ENCODE measurements at regions not wholly inside any gene's neighbourhood (a gene's known extent, or its start where the extent isn't known, plus 50 kb on each side); places are given as distances from the start of the nearest gene placed in this dataset.
"Not testable (repeated sequence)": the region's sequence is repeated elsewhere in the genome, so short reads cannot be mapped to it uniquely, and the experiment has no call there.

DNA sequence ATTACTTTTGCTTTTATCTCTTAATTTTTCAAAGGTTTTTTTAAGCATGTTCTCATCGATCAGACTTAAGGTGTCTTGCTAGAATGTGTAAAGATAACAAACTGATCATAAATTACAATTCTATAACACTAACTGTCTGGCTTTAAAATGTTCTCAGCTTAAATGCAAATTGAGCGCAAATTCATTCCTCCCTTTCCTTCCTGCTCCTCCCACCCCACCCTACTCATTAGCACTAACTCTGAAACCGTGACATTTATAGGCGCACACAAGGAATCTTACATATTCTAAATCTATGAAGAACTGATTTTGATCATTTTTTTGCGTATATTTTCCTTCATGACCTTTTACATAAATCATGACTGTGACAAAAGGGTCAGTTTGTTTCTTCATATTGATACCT lies 590.0 kb upstream of the DIAPH2 start:
- H3K4me1 Mint-ChIP-seq (ENCODE audit: low read depth) = no peaks in the 10 kb centered on the region
- no peak for DNase-seq (ENCODE audit: low spot score)
- H3K36me3 Mint-ChIP-seq (ENCODE audit: low read depth) = no peaks in the 10 kb centered on the region
- no peak overlapping the region for H3K27ac Mint-ChIP-seq (ENCODE audit: unreplicated experiment)
- H3K9me3 Mint-ChIP-seq (ENCODE audit: low read depth) = peaks cover 25% of the 10 kb centered on the region
- no peak overlapping the region for H3K4me3 Mint-ChIP-seq (ENCODE audit: unreplicated experiment)
- TF ChIP-seq, protein P1, sequence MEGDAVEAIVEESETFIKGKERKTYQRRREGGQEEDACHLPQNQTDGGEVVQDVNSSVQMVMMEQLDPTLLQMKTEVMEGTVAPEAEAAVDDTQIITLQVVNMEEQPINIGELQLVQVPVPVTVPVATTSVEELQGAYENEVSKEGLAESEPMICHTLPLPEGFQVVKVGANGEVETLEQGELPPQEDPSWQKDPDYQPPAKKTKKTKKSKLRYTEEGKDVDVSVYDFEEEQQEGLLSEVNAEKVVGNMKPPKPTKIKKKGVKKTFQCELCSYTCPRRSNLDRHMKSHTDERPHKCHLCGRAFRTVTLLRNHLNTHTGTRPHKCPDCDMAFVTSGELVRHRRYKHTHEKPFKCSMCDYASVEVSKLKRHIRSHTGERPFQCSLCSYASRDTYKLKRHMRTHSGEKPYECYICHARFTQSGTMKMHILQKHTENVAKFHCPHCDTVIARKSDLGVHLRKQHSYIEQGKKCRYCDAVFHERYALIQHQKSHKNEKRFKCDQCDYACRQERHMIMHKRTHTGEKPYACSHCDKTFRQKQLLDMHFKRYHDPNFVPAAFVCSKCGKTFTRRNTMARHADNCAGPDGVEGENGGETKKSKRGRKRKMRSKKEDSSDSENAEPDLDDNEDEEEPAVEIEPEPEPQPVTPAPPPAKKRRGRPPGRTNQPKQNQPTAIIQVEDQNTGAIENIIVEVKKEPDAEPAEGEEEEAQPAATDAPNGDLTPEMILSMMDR (IDR thresholded peaks at IDR 0.05) = no peak
- H3K27me3 Mint-ChIP-seq (ENCODE audit: low read depth) = no peaks in the 10 kb centered on the region

DNA sequence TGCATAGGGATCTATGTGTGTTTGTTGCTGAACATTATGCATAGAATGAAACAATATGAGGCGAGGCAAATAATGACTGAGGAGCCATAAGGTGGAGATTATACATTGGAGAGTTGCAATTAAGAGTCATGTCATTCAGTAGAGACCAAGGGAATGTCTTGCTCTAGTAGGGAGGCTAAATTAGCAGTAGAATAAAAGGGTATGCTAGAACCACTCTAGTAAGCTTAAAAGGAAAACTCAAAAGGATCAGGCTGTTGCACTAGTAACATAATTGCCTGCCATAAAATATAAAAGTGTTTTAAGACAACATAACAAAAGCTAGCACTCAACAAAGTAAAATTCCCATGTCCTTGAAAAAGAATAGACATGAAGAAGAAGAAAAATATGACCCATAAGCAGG lies 586.2 kb upstream of the DIAPH2 start:
- H3K27me3 Mint-ChIP-seq (ENCODE audit: low read depth) = no peaks in the 10 kb centered on the region
- no peak overlapping the region for H3K27ac Mint-ChIP-seq (ENCODE audit: unreplicated experiment)
- no peaks in the 10 kb centered on the region for H3K36me3 Mint-ChIP-seq (ENCODE audit: low read depth)
- TF ChIP-seq, protein P1 (IDR thresholded peaks at IDR 0.05) = no peak
- DNase-seq (ENCODE audit: low spot score) = no peak
- no peaks in the 10 kb centered on the region for H3K4me1 Mint-ChIP-seq (ENCODE audit: low read depth)
- peaks cover 4% of the 10 kb centered on the region for H3K9me3 Mint-ChIP-seq (ENCODE audit: low read depth)
- no peak overlapping the region for H3K4me3 Mint-ChIP-seq (ENCODE audit: unreplicated experiment)

DNA sequence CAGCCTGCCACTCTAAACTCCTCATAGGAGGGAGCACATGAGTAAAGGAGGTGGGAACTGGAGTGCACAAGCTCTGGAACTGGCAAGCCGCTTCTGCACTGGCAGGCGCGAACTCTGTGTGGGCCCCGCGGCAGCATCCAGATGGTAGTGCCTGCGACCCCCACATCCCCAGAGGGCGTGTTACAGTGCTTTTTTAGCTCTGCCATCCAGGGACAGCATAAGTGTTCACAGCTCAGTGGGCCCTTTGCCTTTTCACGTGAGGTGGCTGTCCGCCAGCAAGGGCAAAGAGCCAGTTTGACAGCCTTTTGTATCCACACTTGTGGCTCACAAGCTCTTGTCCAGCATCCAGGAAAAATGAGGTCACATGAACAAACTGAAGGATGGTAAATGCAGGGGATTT lies 581.6 kb upstream of the DIAPH2 start:
- DNase-seq (ENCODE audit: low spot score) = peak; percentile 53

DNA sequence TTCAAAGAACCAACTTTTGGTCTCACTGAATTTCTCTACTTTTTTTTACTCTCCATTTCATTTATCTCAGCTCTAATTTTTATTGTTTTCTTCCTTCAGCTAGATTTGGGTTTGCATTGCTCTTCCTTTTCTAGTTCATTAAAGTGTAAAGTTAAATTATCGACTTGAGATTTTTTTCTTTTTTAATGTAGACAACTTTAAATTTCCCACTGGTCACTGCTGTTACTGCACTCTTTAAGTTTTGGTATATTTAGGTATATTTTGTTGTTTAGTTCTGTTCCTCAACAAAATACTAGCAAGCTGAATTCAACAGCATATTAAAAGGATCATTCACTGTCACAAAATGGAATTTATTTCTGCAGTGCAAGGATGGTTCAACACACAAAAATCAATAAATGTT lies 572.0 kb upstream of the DIAPH2 start:
- H3K36me3 Mint-ChIP-seq (ENCODE audit: low read depth) = no peaks in the 10 kb centered on the region
- peaks cover 17% of the 10 kb centered on the region for H3K9me3 Mint-ChIP-seq (ENCODE audit: low read depth)
- H3K4me3 Mint-ChIP-seq (ENCODE audit: unreplicated experiment) = no peak overlapping the region
- no peak for DNase-seq (ENCODE audit: low spot score)
- H3K27ac Mint-ChIP-seq (ENCODE audit: unreplicated experiment) = no peak overlapping the region
- TF ChIP-seq, protein P1 (IDR thresholded peaks at IDR 0.05) = no peak
- no peaks in the 10 kb centered on the region for H3K4me1 Mint-ChIP-seq (ENCODE audit: low read depth)
- no peaks in the 10 kb centered on the region for H3K27me3 Mint-ChIP-seq (ENCODE audit: low read depth)

More for the DNA sequence above, 581.6 kb upstream of the DIAPH2 start:
- H3K9me3 Mint-ChIP-seq (ENCODE audit: low read depth) = peaks cover 4% of the 10 kb centered on the region
- H3K27ac Mint-ChIP-seq (ENCODE audit: unreplicated experiment) = no peak overlapping the region
- no peaks in the 10 kb centered on the region for H3K36me3 Mint-ChIP-seq (ENCODE audit: low read depth)
- no peaks in the 10 kb centered on the region for H3K27me3 Mint-ChIP-seq (ENCODE audit: low read depth)
- TF ChIP-seq, protein P1 (IDR thresholded peaks at IDR 0.05) = no peak
- H3K4me3 Mint-ChIP-seq (ENCODE audit: unreplicated experiment) = no peak overlapping the region
- no peaks in the 10 kb centered on the region for H3K4me1 Mint-ChIP-seq (ENCODE audit: low read depth)

DNA sequence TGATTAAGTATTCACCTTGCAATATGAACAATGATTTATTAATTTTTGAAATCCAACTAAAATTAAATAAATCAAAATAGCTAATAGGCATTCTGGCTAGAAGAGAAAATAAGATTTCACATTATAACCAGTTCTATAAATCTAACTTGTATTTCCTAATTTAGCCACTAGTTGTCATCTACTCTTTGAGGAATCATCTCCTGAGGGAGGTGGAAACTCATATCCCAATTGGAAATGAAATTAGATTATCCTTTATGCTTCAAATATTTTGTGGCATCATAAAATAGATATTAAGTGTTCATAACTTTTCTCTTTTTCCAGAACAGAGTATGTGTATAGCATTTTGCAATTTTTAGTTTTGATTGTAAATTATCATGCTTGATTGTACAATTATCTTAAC lies 558.5 kb upstream of the DIAPH2 start:
- H3K4me1 Mint-ChIP-seq (ENCODE audit: low read depth) = no peaks in the 10 kb centered on the region
- H3K27ac Mint-ChIP-seq (ENCODE audit: unreplicated experiment) = no peak overlapping the region
- no peak for DNase-seq (ENCODE audit: low spot score)
- peaks cover 2% of the 10 kb centered on the region for H3K27me3 Mint-ChIP-seq (ENCODE audit: low read depth)
- no peak overlapping the region for H3K4me3 Mint-ChIP-seq (ENCODE audit: unreplicated experiment)
- H3K36me3 Mint-ChIP-seq (ENCODE audit: low read depth) = no peaks in the 10 kb centered on the region
- TF ChIP-seq, protein P1 (IDR thresholded peaks at IDR 0.05) = peak; percentile 45
- no peaks in the 10 kb centered on the region for H3K9me3 Mint-ChIP-seq (ENCODE audit: low read depth)

DNA sequence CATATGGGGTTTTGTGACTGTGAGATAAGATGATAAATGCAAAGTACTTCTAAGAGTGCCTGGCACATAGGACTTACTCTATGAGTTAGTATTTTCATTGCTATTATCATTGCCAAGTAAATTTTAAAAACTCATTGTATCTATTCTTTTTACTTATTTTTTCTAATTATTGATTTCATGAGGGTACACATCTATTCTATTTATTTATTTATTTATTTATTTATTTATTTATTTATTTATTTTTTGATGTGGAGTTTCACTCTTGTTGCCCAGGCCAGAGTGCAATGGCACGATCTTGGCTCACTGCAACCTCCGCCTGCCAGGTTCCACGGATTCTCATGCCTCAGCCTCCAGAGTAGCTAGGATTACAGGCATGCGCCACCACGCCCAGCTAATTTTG lies 556.6 kb upstream of the DIAPH2 start:
- not testable (repeated sequence) for H3K36me3 Mint-ChIP-seq (ENCODE audit: low read depth); H3K27ac Mint-ChIP-seq (ENCODE audit: unreplicated experiment); H3K4me3 Mint-ChIP-seq (ENCODE audit: unreplicated experiment); DNase-seq (ENCODE audit: low spot score); H3K4me1 Mint-ChIP-seq (ENCODE audit: low read depth); H3K27me3 Mint-ChIP-seq (ENCODE audit: low read depth); H3K9me3 Mint-ChIP-seq (ENCODE audit: low read depth)

Measured in chondrocyte (in vitro differentiated cells).